ENCODE measurements at regions not wholly inside any gene's neighbourhood (a gene's known extent, or its start where the extent isn't known, plus 50 kb on each side); places are given as distances from the start of the nearest gene placed in this dataset.

GRCh38 chr2:18276583-18277075 lies 283.8 kb downstream of the RDH14 start:
- TF ChIP-seq CTCF (IDR thresholded peaks at IDR 0.05) (no peak), POLR2A (IDR thresholded peaks at IDR 0.05) (no peak)
